ENCODE measurements at regions not wholly inside any gene's neighbourhood (a gene's known extent, or its start where the extent isn't known, plus 50 kb on each side); places are given as distances from the start of the nearest gene placed in this dataset.
"Not testable (repeated sequence)": the region's sequence is repeated elsewhere in the genome, so short reads cannot be mapped to it uniquely, and the experiment has no call there.

DNA sequence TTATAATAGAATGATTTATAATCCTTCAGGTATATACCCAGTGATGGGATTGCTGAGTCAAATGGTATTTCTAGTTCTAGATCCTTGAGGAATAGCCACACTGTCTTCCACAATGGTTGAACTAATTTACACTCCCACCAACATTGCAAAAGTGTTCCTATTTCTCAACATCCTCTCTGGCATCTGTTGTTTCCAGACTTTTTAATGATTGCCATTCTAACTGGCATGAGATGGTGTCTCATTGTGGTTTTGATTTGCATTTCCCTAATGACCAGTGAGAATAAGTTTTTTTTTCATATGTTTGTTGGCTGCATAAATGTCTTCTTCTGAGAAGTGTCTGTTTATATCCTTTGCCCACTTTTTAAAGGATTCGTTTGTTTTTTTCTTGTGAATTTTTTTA is 615.1 kb downstream of the STK39 start:
- TF ChIP-seq POLR2A (IDR thresholded peaks at IDR 0.05): not testable (repeated sequence)
- TF ChIP-seq, protein P1, sequence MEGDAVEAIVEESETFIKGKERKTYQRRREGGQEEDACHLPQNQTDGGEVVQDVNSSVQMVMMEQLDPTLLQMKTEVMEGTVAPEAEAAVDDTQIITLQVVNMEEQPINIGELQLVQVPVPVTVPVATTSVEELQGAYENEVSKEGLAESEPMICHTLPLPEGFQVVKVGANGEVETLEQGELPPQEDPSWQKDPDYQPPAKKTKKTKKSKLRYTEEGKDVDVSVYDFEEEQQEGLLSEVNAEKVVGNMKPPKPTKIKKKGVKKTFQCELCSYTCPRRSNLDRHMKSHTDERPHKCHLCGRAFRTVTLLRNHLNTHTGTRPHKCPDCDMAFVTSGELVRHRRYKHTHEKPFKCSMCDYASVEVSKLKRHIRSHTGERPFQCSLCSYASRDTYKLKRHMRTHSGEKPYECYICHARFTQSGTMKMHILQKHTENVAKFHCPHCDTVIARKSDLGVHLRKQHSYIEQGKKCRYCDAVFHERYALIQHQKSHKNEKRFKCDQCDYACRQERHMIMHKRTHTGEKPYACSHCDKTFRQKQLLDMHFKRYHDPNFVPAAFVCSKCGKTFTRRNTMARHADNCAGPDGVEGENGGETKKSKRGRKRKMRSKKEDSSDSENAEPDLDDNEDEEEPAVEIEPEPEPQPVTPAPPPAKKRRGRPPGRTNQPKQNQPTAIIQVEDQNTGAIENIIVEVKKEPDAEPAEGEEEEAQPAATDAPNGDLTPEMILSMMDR (IDR thresholded peaks at IDR 0.05): not testable (repeated sequence)

Measured in lower leg skin (tissue), 3 donors.